CD4-positive, alpha-beta T cell (primary cell): ENCODE measurements at regions not wholly inside any gene's neighbourhood (a gene's known extent, or its start where the extent isn't known, plus 50 kb on each side); places are given as distances from the start of the nearest gene placed in this dataset.
"Not testable (repeated sequence)": the region's sequence is repeated elsewhere in the genome, so short reads cannot be mapped to it uniquely, and the experiment has no call there.

Experiments
- ATAC-seq: fragments of 200-7000 bp; cut with Tn5 transposase; one replicate; pipeline ENCODE4 v1.10.0; 2022; ENCODE audit warnings: mild to moderate bottlenecking; ENCODE audit not compliant: poor library complexity
- CTCF ChIA-PET: fragments of 350-600 bp; sonication (Branson Sonifier 250); formaldehyde crosslinking; loops from one replicate; lab custom pipeline; 2021; ENCODE audit warnings: antibody characterized with exemption, inconsistent platforms; lab: Charles Lee
- POLR2A ChIA-PET: fragments of 350-600 bp; sonication (Branson Sonifier 250); formaldehyde crosslinking; loops from one replicate; lab custom pipeline; 2021; ENCODE audit warnings: antibody characterized with exemption, inconsistent platforms; lab: Charles Lee
- DNase-seq, 14 experiments: peaks; one replicate each; pipeline ENCODE4 v3.0.0-alpha.2; 2013 to 2020; ENCODE audit warnings: mixed read lengths in 2 of 14
- H3K27ac ChIP-seq, 2 donors: one replicate each; pipeline versions ENCODE4 v1.5.1 to v1.7.0; 2013; ENCODE audit warnings: low read length in 2 of 2, low read depth in 1 of 2, mild to moderate bottlenecking in 1 of 2
- H3K27me3 ChIP-seq, 2 experiments: 1 replicate in 1 of 2; 2 replicates in 1 of 2; pipeline versions ENCODE4 v1.6.1 to v1.7.0; 2013; ENCODE audit warnings: low read length in 2 of 2, control low read depth in 1 of 2, mild to moderate bottlenecking in 1 of 2, moderate library complexity in 1 of 2; ENCODE audit not compliant: insufficient read depth in 2 of 2, control insufficient read depth in 1 of 2
- H3K36me3 ChIP-seq: one replicate; pipeline ENCODE4 v1.6.1; 2013; ENCODE audit warnings: low read length, control low read depth; ENCODE audit not compliant: insufficient read depth
- H3K4me1 ChIP-seq: one replicate; pipeline ENCODE4 v1.6.1; 2013; ENCODE audit warnings: low read length, control low read depth; ENCODE audit not compliant: insufficient read depth
- H3K4me3 ChIP-seq: one replicate; pipeline ENCODE4 v1.5.1; 2013; ENCODE audit warnings: mild to moderate bottlenecking, low read length, moderate library complexity
- H3K9me3 ChIP-seq, 2 experiments: 1 replicate in 1 of 2; 2 replicates in 1 of 2; pipeline versions ENCODE4 v1.6.1 to v1.7.0; 2013; ENCODE audit warnings: low read length in 2 of 2, mild to moderate bottlenecking in 2 of 2, control low read depth in 1 of 2, moderate library complexity in 1 of 2; ENCODE audit not compliant: control insufficient read depth in 1 of 2, insufficient read depth in 1 of 2
- H3K27ac Mint-ChIP-seq: one replicate; pipeline ENCODE4 v1.8.0; 2020; ENCODE audit warnings: mixed read lengths
- H3K27me3 Mint-ChIP-seq: one replicate; pipeline ENCODE4 v1.8.0; 2021; ENCODE audit warnings: mixed read lengths
- H3K36me3 Mint-ChIP-seq: one replicate; pipeline ENCODE4 v1.8.0; 2021; ENCODE audit warnings: low read depth, mixed read lengths
- H3K4me1 Mint-ChIP-seq: one replicate; pipeline ENCODE4 v1.8.0; 2021; ENCODE audit warnings: low read depth, mixed read lengths
- H3K4me3 Mint-ChIP-seq: one replicate; pipeline ENCODE4 v1.8.0; 2020; ENCODE audit warnings: mild to moderate bottlenecking, mixed read lengths
- H3K9me3 Mint-ChIP-seq: one replicate; pipeline ENCODE4 v1.8.0; 2020; ENCODE audit warnings: mixed read lengths
- intact Hi-C, 2 experiments: fragments of 100-400 bp; cut with DNase I in 1 of 2; cut with micrococcal nuclease in 1 of 2; formaldehyde crosslinking; loops; one replicate each; pipeline versions ENCODE4 v1.15.1 to v1.9.0; 2023 to 2025; cut with DNase I, micrococcal nuclease
- TF ChIP-seq, protein P1 (sequence below): fragments of 200-600 bp; IDR thresholded peaks from one replicate; pipeline ENCODE4 v1.8.0; 2022; ENCODE audit warnings: antibody characterized with exemption, mild to moderate bottlenecking

DNA sequence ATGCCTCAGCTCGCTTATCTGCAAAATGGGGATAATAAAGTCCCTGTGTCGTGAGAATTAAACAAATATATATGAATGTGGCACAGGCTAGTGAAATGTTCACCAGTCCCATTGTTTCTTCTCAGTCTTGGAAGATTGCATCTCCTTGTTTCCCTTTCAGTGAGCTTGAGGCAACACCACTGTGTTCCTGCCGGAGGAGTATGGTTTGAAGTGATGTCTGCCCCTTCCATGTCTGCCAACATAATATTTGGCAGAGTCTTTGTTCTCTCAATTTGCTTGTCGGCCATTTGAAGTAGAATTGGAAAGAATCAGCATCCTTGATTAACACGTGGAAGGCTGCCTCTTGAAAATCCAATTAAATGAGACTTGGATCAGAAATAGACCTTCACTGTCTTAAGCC lies 1088.5 kb upstream of the INTU start:
- no peaks in the 10 kb centered on the region for H3K27me3 ChIP-seq
- H3K27ac ChIP-seq = no peak overlapping the region
- peaks cover 0 to 3% of the 10 kb centered on the region in 2 experiments for H3K9me3 ChIP-seq
- no peaks in the 10 kb centered on the region for H3K27me3 Mint-ChIP-seq
- TF ChIP-seq, protein P1, sequence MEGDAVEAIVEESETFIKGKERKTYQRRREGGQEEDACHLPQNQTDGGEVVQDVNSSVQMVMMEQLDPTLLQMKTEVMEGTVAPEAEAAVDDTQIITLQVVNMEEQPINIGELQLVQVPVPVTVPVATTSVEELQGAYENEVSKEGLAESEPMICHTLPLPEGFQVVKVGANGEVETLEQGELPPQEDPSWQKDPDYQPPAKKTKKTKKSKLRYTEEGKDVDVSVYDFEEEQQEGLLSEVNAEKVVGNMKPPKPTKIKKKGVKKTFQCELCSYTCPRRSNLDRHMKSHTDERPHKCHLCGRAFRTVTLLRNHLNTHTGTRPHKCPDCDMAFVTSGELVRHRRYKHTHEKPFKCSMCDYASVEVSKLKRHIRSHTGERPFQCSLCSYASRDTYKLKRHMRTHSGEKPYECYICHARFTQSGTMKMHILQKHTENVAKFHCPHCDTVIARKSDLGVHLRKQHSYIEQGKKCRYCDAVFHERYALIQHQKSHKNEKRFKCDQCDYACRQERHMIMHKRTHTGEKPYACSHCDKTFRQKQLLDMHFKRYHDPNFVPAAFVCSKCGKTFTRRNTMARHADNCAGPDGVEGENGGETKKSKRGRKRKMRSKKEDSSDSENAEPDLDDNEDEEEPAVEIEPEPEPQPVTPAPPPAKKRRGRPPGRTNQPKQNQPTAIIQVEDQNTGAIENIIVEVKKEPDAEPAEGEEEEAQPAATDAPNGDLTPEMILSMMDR = no peak
- ATAC-seq = no peak
- H3K9me3 Mint-ChIP-seq = peaks cover 4% of the 10 kb centered on the region
- intact Hi-C loops = no loop called here
- ChIA-PET POLR2A (no interaction called here), CTCF (no interaction called here)
- no peak overlapping the region for H3K4me3 ChIP-seq
- no peaks in the 10 kb centered on the region for H3K36me3 ChIP-seq
- H3K4me1 Mint-ChIP-seq = no peaks in the 10 kb centered on the region
- no peak overlapping the region for H3K4me3 Mint-ChIP-seq
- no peaks in the 10 kb centered on the region for H3K4me1 ChIP-seq
- no peak for DNase-seq
- H3K27ac Mint-ChIP-seq = no peak overlapping the region
- no peaks in the 10 kb centered on the region for H3K36me3 Mint-ChIP-seq

DNA sequence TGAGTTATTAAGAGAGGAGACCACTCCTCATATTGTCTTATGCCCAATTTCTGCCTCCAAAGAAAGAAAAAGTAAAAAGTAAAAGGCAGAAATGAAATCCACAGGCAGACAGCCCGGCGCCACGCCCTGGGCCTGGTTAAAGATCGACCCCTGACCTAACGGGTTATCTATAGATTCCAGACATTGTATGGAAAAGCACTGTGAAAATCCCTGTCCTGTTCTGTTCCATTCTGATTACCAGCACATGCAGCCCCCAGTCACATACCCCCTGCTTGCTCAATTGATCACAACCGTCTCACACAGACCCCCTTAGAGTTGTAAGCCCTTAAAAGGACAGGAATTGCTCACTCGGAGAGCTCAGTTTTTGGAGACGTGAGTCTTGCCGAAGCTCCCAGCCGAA lies 1086.6 kb upstream of the INTU start:
- H3K4me1 Mint-ChIP-seq, H3K4me3 Mint-ChIP-seq, intact Hi-C loops, ATAC-seq, H3K27ac ChIP-seq, H3K27me3 ChIP-seq, H3K4me1 ChIP-seq, DNase-seq, CTCF ChIA-PET, H3K27me3 Mint-ChIP-seq, H3K36me3 ChIP-seq, H3K36me3 Mint-ChIP-seq, POLR2A ChIA-PET, H3K9me3 Mint-ChIP-seq, H3K27ac Mint-ChIP-seq, H3K9me3 ChIP-seq, H3K4me3 ChIP-seq: not testable (repeated sequence)

DNA sequence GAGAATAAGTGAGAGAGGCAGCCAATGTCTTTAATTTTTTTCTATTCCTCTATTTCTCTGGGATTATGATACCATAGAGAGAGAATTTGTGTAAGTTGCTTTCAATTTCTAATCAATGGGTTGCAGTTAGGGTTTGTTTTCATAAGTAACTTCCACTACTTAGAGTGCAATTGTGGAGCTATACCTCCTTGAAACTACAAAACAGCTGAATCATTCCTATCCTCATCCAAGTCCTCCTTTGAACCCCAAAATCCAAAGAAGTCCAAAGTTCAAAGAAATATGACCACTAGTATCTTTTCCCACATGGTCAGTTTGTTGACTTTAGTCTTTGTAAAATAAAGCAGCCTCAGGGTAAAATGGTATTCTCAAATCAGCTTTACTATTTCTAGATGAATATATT lies 1085.4 kb upstream of the INTU start:
- Histone ChIP-seq H3K36me3 (no peaks in the 10 kb centered on the region), H3K27me3 (no peaks in the 10 kb centered on the region), H3K27ac (no peak overlapping the region), H3K9me3 (peaks cover 0 to 3% of the 10 kb centered on the region in 2 experiments), H3K4me3 (no peak overlapping the region), H3K4me1 (no peaks in the 10 kb centered on the region)
- POLR2A ChIA-PET = no interaction called here
- DNase-seq = no peak
- no peaks in the 10 kb centered on the region for H3K36me3 Mint-ChIP-seq
- TF ChIP-seq, protein P1 = no peak
- intact Hi-C loops = no loop called here
- H3K4me1 Mint-ChIP-seq = no peaks in the 10 kb centered on the region
- H3K4me3 Mint-ChIP-seq = no peak overlapping the region
- H3K9me3 Mint-ChIP-seq = peaks cover 7% of the 10 kb centered on the region
- no peak for ATAC-seq
- CTCF ChIA-PET = no interaction called here
- H3K27ac Mint-ChIP-seq = no peak overlapping the region
- no peaks in the 10 kb centered on the region for H3K27me3 Mint-ChIP-seq

GRCh38 chr4:126548890-126549289 lies 1083.9 kb upstream of the INTU start:
- Histone ChIP-seq H3K36me3 (no peaks in the 10 kb centered on the region), H3K4me3 (no peak overlapping the region), H3K4me1 (no peaks in the 10 kb centered on the region), H3K27ac (no peak overlapping the region), H3K27me3 (no peaks in the 10 kb centered on the region), H3K9me3 (peaks cover 0 to 3% of the 10 kb centered on the region in 2 experiments)
- peaks cover 3% of the 10 kb centered on the region for H3K9me3 Mint-ChIP-seq
- DNase-seq (no peak), ATAC-seq (no peak)
- ChIA-PET POLR2A (no interaction called here), CTCF (no interaction called here)
- H3K4me1 Mint-ChIP-seq = no peaks in the 10 kb centered on the region
- H3K27ac Mint-ChIP-seq = no peak overlapping the region
- TF ChIP-seq, protein P1 = no peak
- intact Hi-C loops = no loop called here
- no peaks in the 10 kb centered on the region for H3K36me3 Mint-ChIP-seq
- no peaks in the 10 kb centered on the region for H3K27me3 Mint-ChIP-seq
- H3K4me3 Mint-ChIP-seq = no peak overlapping the region
